ENCODE measurements at regions not wholly inside any gene's neighbourhood (a gene's known extent, or its start where the extent isn't known, plus 50 kb on each side); places are given as distances from the start of the nearest gene placed in this dataset.

DNA sequence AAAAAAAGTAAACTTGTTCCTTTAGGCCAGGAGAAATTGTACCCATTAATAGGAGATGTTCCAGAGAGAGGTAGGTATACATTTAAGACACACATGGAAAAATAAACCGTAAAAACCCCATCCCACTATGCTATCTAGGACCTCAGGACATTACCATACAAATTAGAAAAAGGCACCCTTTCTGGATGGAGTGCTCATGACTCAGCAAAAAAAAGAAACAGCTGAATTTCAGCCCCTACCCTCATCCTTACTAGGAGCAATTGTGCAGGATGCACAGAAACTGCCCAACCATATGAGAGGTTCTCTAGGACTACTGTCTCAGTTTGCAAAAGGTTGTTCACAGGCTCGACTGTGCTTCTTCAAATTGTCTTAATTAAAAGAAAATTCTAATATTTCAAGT, 368.2 kb downstream of the HINT1 start:
- 62 to 76% methylated on average over 2 of the region's 2 CpGs for WGBS, 2 donors
- Histone ChIP-seq H3K4me1 (no peaks in the 10 kb centered on the region), H3K27me3 (no peaks in the 10 kb centered on the region), H3K36me3 (no peaks in the 10 kb centered on the region), H3K9me3 (no peaks in the 10 kb centered on the region), H3K4me3 (replicated peaks in 1 of 3) (no peak overlapping the region), H3K27ac (no peak overlapping the region)
- TF ChIP-seq, protein P1, sequence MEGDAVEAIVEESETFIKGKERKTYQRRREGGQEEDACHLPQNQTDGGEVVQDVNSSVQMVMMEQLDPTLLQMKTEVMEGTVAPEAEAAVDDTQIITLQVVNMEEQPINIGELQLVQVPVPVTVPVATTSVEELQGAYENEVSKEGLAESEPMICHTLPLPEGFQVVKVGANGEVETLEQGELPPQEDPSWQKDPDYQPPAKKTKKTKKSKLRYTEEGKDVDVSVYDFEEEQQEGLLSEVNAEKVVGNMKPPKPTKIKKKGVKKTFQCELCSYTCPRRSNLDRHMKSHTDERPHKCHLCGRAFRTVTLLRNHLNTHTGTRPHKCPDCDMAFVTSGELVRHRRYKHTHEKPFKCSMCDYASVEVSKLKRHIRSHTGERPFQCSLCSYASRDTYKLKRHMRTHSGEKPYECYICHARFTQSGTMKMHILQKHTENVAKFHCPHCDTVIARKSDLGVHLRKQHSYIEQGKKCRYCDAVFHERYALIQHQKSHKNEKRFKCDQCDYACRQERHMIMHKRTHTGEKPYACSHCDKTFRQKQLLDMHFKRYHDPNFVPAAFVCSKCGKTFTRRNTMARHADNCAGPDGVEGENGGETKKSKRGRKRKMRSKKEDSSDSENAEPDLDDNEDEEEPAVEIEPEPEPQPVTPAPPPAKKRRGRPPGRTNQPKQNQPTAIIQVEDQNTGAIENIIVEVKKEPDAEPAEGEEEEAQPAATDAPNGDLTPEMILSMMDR (IDR thresholded peaks at IDR 0.05), result no peak
- TF ChIP-seq POLR2A (IDR thresholded peaks at IDR 0.05), result no peak
- intact Hi-C loops (cut with DNase I), result no loop called here
- DNase-seq, result no peak

DNA sequence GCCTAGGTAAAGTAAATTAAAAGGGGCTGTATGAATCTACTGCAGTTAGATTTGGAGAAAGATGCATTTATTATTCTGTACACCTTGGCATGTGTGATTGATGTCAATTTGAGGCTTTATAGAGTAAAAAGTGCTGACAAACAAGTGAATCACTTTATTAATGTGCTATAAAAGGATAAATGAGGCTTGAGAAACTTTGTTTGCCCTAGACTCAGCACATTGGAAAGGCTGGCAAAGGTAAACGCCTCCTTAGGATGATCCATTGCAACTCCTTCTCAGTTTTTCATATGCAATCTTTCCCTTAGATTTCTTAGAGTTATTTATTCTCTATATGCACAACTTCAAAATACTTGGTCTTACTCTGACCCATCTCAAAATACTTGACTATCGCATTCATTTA, 369.0 kb downstream of the HINT1 start:
- TF ChIP-seq, protein P1 (IDR thresholded peaks at IDR 0.05), result no peak
- TF ChIP-seq POLR2A (IDR thresholded peaks at IDR 0.05), result no peak

DNA sequence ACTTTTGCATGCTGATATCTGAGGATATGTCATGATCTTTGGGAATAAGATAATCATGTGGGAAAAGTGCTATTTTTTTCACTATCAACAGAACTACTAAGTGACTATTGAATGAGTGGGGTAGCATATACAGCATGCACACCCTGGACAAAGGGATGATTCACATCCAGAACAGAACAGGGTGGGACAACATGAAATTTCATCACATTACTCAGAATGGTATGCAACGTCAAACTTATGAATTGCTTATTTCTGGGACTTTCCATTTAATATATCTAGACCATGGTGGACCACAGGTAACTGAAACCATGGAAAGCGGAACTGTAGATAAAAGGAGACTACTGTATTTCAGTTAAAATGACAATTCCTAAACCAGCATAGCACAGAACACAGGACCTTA, 370.0 kb downstream of the HINT1 start:
- Histone ChIP-seq H3K4me3 (replicated peaks in 1 of 3) (no peak overlapping the region), H3K9me3 (no peaks in the 10 kb centered on the region), H3K36me3 (no peaks in the 10 kb centered on the region), H3K27ac (no peak overlapping the region), H3K4me1 (no peaks in the 10 kb centered on the region), H3K27me3 (no peaks in the 10 kb centered on the region)
- 93 to 95% methylated on average over 2 of the region's 2 CpGs for WGBS, 2 donors
- TF ChIP-seq, protein P1 (IDR thresholded peaks at IDR 0.05), result no peak
- no peak for TF ChIP-seq POLR2A (IDR thresholded peaks at IDR 0.05)
- intact Hi-C loops (cut with DNase I), result no loop called here
- no peak for DNase-seq

More for the DNA sequence above, 369.0 kb downstream of the HINT1 start:
- intact Hi-C loops (cut with DNase I), result no loop called here
- H3K27ac ChIP-seq, result no peak overlapping the region
- H3K27me3 ChIP-seq, result no peaks in the 10 kb centered on the region
- DNase-seq, result no peak
- WGBS, 2 donors, result 76 to 86% methylated on average over 2 of the region's 2 CpGs
- H3K4me1 ChIP-seq, result no peaks in the 10 kb centered on the region
- no peaks in the 10 kb centered on the region for H3K9me3 ChIP-seq
- no peak overlapping the region for H3K4me3 ChIP-seq (replicated peaks in 1 of 3)
- H3K36me3 ChIP-seq, result no peaks in the 10 kb centered on the region

DNA sequence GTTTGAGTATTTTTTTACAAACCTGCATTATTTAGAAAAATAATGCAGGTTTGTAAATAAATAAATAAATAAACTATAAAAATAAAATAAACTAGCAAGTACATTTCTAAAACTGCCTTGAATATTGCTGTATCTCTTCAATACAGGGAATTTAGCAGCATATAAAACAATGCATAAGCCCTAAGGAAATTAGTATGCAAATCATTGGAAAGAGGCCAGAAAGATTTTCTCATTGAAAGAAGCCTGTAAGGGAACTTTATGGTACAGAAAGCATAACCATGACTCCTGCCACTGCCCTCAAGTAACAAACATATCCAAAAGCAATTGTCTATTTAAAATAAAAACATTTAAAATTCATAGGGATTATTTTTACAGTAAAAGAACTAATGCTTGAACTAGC, 387.3 kb downstream of the HINT1 start:
- intact Hi-C loops (cut with DNase I), result no loop called here
- no peaks in the 10 kb centered on the region for H3K4me1 ChIP-seq
- TF ChIP-seq, protein P1 (IDR thresholded peaks at IDR 0.05), result no peak
- no peak for TF ChIP-seq POLR2A (IDR thresholded peaks at IDR 0.05)
- no peaks in the 10 kb centered on the region for H3K36me3 ChIP-seq
- no peak overlapping the region for H3K27ac ChIP-seq
- no peaks in the 10 kb centered on the region for H3K9me3 ChIP-seq
- no peak overlapping the region for H3K4me3 ChIP-seq (replicated peaks in 1 of 3)
- DNase-seq, result no peak
- no peaks in the 10 kb centered on the region for H3K27me3 ChIP-seq

DNA sequence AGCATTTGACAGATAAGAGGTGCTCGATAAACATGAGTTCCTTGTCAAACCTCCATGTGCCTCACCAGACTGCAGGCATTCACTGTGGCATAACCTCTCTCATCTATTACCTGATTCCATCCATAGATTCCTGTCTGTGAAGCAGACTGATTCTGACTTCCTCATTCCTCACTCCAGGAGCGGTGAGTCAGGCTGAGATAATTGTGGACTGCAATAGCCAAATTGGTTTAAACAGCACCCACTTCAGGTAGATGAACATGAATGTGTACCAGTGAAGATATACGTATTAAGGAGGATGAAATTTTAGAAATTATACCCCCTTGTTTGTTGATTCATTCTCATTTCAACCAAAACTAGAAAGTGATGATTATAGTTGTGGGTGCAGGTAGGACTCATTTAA, 391.2 kb downstream of the HINT1 start:
- TF ChIP-seq POLR2A (IDR thresholded peaks at IDR 0.05), result no peak
- TF ChIP-seq, protein P1 (IDR thresholded peaks at IDR 0.05), result no peak
- no peaks in the 10 kb centered on the region for H3K4me1 ChIP-seq
- intact Hi-C loops (cut with DNase I), result no loop called here
- H3K27ac ChIP-seq, result no peak overlapping the region
- H3K4me3 ChIP-seq (replicated peaks in 1 of 3), result no peak overlapping the region
- H3K36me3 ChIP-seq, result no peaks in the 10 kb centered on the region
- H3K9me3 ChIP-seq, result no peaks in the 10 kb centered on the region
- 74 to 80% methylated on average over 3 of the region's 3 CpGs for WGBS, 2 donors
- no peak for DNase-seq
- no peaks in the 10 kb centered on the region for H3K27me3 ChIP-seq

Measured in thyroid gland (tissue), 4 donors.